HFFc6 (cell line): ENCODE measurements at regions not wholly inside any gene's neighbourhood (a gene's known extent, or its start where the extent isn't known, plus 50 kb on each side); places are given as distances from the start of the nearest gene placed in this dataset.

ENCODE experiments used
- DNase-seq: peaks from one replicate; pipeline ENCODE4 v3.0.0-alpha.2; 2018
- H3K27ac Mint-ChIP-seq: 2 replicates; pipeline ENCODE4 v1.8.0; 2020; ENCODE audit warnings: mild to moderate bottlenecking, mixed read lengths
- H3K27me3 Mint-ChIP-seq: 2 replicates; pipeline ENCODE4 v1.8.0; 2021; ENCODE audit warnings: mild to moderate bottlenecking, moderate library complexity, mixed read lengths; ENCODE audit not compliant: insufficient read depth
- H3K36me3 Mint-ChIP-seq: 2 replicates; pipeline ENCODE4 v1.8.0; 2021; ENCODE audit warnings: low read depth, mixed read lengths
- H3K4me1 Mint-ChIP-seq: 2 replicates; pipeline ENCODE4 v1.8.0; 2020; ENCODE audit warnings: low read depth, mixed read lengths
- H3K4me3 Mint-ChIP-seq: 2 replicates; pipeline ENCODE4 v1.8.0; 2020; ENCODE audit warnings: mild to moderate bottlenecking, moderate library complexity, mixed read lengths
- H3K9me3 Mint-ChIP-seq: 2 replicates; pipeline ENCODE4 v1.8.0; 2020; ENCODE audit warnings: mild to moderate bottlenecking, mixed read lengths
- CTCF ChIP-seq: fragments of 200-600 bp; sonication (generic); IDR thresholded peaks from 2 replicates; pipeline ENCODE4 v1.5.0; 2021; ENCODE audit warnings: antibody characterized with exemption, mild to moderate bottlenecking

- no peak for DNase-seq
- H3K4me1 Mint-ChIP-seq = no peaks in the 10 kb centered on the region
- TF ChIP-seq CTCF = no peak
Observed at GRCh38 chr12:41881891-41882805, 262.5 kb downstream of the GXYLT1 start.

GRCh38 chr12:41869432-41869831, 275.2 kb downstream of the GXYLT1 start:
- no peak for DNase-seq
- no peak for TF ChIP-seq CTCF
- no peak overlapping the region for H3K27ac Mint-ChIP-seq
- peaks cover 54% of the 10 kb centered on the region for H3K9me3 Mint-ChIP-seq
- no peaks in the 10 kb centered on the region for H3K4me1 Mint-ChIP-seq
- no peaks in the 10 kb centered on the region; the same call in 1 of the 2 replicates for H3K27me3 Mint-ChIP-seq
- H3K4me3 Mint-ChIP-seq = no peak overlapping the region
- H3K36me3 Mint-ChIP-seq = 0 out of 2 replicates have a peak, but pooled peaks cover 7% of the 10 kb centered on the region

More at GRCh38 chr12:41881891-41882805, 262.5 kb downstream of the GXYLT1 start:
- H3K9me3 Mint-ChIP-seq = peaks cover 48% of the 10 kb centered on the region
- no peaks in the 10 kb centered on the region; the same call in 1 of the 2 replicates for H3K27me3 Mint-ChIP-seq
- H3K4me3 Mint-ChIP-seq = no peak overlapping the region
- H3K27ac Mint-ChIP-seq = no peak overlapping the region
- H3K36me3 Mint-ChIP-seq = no peaks in the 10 kb centered on the region; the same call in 1 of the 2 replicates

- no peak overlapping the region for H3K27ac Mint-ChIP-seq
- peaks cover 39% of the 10 kb centered on the region for H3K9me3 Mint-ChIP-seq
- H3K4me3 Mint-ChIP-seq = no peak overlapping the region
- no peak for TF ChIP-seq CTCF
- no peaks in the 10 kb centered on the region for H3K4me1 Mint-ChIP-seq
- no peaks in the 10 kb centered on the region for H3K27me3 Mint-ChIP-seq
- DNase-seq = no peak
- H3K36me3 Mint-ChIP-seq = no peaks in the 10 kb centered on the region
Observed at GRCh38 chr12:41866878-41867430, 277.7 kb downstream of the GXYLT1 start.

- H3K4me1 Mint-ChIP-seq = no peaks in the 10 kb centered on the region
- H3K4me3 Mint-ChIP-seq = no peak overlapping the region
- no peak for TF ChIP-seq CTCF
- H3K27ac Mint-ChIP-seq = no peak overlapping the region
- no peaks in the 10 kb centered on the region; the same call in none of the 2 replicates for H3K27me3 Mint-ChIP-seq
- no peaks in the 10 kb centered on the region for H3K36me3 Mint-ChIP-seq
- peaks cover 47% of the 10 kb centered on the region for H3K9me3 Mint-ChIP-seq
- no peak for DNase-seq
Observed at GRCh38 chr12:41856228-41856627, 288.4 kb downstream of the GXYLT1 start.

GRCh38 chr12:41850046-41850445, 294.6 kb downstream of the GXYLT1 start:
- no peak for TF ChIP-seq CTCF
- Mint-ChIP-seq H3K4me1 (no peaks in the 10 kb centered on the region), H3K9me3 (peaks cover 38% of the 10 kb centered on the region), H3K36me3 (no peaks in the 10 kb centered on the region), H3K4me3 (no peak overlapping the region), H3K27me3 (peaks cover 2% of the 10 kb centered on the region), H3K27ac (no peak overlapping the region)
- no peak for DNase-seq
